GM18907 (cell line): ENCODE measurements at regions not wholly inside any gene's neighbourhood (a gene's known extent, or its start where the extent isn't known, plus 50 kb on each side); places are given as distances from the start of the nearest gene placed in this dataset.
"Not testable (repeated sequence)": the region's sequence is repeated elsewhere in the genome, so short reads cannot be mapped to it uniquely, and the experiment has no call there.

Experiments
- ATAC-seq: cut with Tn5 transposase; IDR thresholded peaks from one replicate; pipeline ENCODE4 v1.9.1; 2021; ENCODE audit warnings: mild to moderate bottlenecking, moderate library complexity; ENCODE audit not compliant: unreplicated experiment

DNA sequence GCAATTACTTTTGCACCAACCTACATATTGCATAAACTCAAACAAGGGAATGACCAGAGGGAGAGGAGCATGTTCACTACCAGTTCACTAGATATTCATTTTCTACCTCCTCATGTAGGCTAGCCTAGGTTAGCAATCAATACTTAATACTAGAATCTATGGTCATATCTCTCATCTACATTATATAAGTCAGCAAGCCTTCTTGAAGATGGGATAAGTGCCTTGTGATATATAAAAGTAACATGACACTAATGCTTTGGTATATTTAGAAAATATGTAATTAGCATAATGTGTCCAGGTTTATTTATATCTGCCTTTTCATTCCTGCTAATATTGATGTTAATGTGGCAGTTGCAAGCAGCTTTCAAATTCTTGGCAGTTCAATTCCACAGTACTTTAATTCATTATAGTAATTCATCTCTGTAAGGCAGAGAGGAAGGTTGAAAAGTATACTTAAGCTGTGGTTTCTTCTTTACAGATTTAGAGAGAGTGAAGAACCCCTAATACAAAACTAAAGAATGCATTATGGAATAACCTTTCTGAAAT is 1613.2 kb upstream of the ACO1 start:
- ATAC-seq: no peak

- ATAC-seq: no peak
These were observed 1612.7 kb upstream of the ACO1 start for GRCh38 chr9:30771760-30772159.

DNA sequence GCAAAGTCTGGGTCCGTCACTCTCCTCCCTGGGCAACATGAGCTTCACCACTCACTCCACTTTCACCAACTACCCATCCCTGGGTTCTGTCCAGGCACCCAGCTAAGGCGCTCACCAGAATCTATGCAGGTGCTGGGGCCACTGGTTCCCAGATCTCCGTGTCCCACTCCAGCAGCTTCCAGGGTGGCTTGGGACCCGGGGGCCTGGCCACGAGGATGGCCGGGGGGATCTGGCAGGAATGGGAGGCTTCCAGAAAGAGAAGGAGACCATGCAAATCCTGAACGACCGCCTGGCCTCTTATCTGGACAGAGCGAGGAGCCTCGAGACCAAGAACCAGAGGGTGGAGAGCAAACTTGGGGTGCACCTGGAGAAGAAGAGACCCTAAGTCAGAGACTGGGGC is 1611.0 kb upstream of the ACO1 start:
- ATAC-seq: no peak

DNA sequence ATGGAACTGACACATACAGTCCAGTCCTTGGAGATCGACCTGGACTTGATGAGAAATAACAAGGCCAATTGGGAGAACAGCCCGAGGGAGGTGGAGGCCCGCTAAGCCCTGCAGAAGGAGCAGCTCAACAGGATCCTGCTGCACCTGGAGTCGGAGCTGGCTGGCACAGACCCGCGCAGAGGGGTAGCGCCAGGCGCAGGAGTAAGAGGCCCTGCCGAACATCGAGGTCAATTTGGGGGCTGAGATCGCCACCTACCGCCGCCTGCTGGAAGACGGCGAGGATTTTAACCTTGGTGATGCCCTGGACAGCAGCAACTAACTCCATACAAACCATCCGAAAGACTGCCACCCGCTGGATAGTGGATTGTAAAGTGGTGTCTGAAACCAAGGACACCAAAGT is 1610.1 kb upstream of the ACO1 start:
- no peak for ATAC-seq

DNA sequence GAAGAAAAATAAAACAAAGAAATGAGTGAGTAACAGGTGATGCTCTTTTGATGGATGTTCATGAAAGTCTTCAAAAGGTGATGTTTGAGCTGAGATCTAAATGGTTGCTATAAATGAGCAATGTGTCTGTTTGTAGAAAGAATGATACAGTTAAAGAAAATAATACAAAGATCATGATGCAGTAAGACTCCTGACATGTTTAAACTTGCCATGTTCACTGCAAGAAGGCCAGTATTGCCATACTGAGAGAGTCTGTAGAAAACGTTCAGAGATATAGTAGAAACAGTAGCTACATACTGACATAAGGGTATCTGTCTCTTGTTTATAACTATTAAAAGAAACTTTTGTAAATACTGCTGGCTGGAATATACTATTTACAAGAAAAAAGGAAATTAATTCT is 1609.2 kb upstream of the ACO1 start:
- ATAC-seq: no peak

DNA sequence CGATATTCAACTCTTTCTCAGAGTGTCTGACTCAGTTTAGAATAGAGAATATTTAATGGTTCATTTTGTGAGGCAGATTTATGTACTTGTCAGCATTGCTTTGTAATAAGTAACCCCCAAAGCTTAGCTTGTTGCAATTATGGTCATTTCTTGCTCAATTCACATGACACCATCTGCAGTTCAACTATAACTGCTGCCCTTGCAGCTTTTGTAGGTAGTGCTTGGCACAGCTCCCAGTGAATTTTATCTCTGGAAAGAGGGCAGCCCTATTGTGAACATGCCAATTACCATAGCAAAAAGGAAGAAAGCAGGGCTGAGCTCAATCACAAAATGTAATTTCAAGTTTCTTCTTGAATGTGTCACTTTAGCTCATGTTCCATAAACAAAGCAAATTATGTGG is 1587.7 kb upstream of the ACO1 start:
- ATAC-seq: no peak

DNA sequence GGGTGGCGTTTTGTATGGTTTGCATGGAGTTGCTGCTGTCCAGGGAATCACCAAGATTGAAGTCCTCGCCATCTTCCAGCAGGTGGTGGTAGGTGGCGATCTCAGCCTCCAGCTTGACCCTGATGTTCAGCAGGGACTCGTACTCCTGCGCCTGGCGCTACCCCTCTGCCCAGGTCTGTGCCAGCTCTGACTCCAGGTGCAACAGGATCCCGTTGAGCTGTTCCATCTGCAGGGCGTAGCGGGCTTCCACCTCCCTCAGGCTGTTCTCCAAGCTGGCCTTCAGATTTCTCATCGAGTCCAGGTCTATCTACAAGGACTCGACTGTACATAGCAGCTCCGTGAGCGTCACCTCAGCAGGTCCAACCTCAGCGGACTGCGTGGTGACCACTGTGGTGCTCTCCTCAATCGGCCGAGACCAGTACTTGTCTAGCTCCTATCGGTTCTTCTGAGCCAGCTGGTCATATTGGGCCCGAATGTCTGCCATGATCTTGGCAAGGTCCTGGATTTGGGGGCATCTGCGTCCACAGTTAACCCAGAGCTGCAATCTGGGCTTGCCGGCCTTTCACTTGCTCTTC is 1584.8 kb upstream of the ACO1 start:
- no peak for ATAC-seq

GRCh38 chr9:30800421-30800820 is 1584.0 kb upstream of the ACO1 start:
- ATAC-seq: no peak

GRCh38 chr9:30812821-30813220 is 1571.6 kb upstream of the ACO1 start:
- ATAC-seq: no peak

DNA sequence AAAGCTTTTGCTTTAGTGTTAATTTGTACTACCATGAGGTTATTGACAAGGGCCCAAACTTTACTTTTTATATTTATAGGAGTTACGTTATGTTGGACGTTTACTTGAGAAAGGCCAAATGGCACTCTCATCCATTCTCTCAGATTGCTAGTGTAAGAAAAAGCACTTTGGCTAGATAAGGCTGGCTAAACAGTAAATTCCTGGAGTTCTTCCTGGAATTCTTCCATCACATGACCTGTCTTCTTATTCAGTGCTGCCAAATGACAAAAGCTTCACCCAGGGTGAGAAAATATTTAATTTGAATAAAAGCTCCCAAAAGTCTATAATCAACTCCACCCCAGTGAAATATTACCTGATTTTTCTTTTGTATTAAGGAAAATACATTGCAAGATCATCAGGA is 1568.9 kb upstream of the ACO1 start:
- ATAC-seq: no peak

- no peak for ATAC-seq
These were observed 1539.3 kb upstream of the ACO1 start for GRCh38 chr9:30845136-30845535.

DNA sequence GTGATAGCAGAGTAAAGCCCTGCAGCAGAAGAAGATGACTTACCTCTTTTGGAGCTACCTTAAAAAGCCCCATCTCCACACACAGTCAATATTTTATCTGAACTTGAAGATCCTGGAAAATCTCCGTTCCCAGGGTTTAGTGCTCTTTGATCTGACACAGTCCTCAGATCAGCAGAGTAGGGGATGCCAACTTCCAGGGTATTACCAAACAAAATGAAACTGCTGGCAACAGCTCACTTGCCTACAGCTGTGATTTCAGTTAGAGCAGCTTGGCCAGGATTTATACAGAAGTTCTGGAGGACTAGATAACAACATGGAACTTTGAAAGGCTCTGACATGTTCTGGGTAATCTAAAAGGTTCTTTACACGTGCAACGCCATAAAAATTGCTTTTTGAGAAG is 1537.8 kb upstream of the ACO1 start:
- no peak for ATAC-seq

GRCh38 chr9:30851600-30851999 is 1532.8 kb upstream of the ACO1 start:
- ATAC-seq: no peak

DNA sequence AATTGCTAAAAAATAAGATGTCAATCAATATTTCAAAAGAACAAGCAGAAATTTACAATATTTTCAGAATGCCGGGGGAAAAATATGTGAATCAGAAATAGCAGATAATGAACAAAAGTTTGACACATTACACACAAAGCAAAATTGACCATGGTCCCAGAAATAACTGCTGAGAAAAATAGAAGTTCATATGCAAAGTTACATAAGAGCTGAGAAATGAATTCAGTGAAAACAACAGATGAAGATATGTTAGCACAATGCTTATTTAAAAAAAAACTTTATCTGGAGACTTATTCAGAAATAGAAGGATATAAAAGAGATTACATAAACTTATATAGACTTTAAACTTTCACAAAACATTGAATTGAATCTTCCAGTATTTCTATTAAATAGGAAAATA is 1483.7 kb upstream of the ACO1 start:
- no peak for ATAC-seq

GRCh38 chr9:30913331-30913730 is 1471.1 kb upstream of the ACO1 start:
- no peak for ATAC-seq

- ATAC-seq: no peak
These were observed 1469.0 kb upstream of the ACO1 start for GRCh38 chr9:30915451-30915850.

GRCh38 chr9:30925126-30925525 is 1459.3 kb upstream of the ACO1 start:
- no peak for ATAC-seq

DNA sequence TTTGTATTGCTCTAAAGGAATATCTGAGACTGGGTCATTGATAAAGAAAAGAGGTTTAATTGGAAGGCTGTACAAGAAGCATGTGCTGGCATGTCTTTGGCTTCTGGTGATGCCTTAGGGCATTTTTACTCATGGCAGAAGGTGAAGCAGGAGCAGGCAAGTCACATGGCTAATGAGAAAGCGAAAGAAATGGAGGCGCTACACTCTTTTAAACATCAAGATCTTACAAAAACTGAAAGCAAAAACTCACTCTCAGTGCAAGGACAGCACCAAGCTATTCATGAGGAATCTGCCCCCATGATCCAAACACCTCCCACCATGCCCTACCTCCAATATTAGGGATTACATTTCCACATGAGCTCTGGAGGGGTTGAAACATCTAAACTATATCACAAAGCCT is 1458.8 kb upstream of the ACO1 start:
- no peak for ATAC-seq

DNA sequence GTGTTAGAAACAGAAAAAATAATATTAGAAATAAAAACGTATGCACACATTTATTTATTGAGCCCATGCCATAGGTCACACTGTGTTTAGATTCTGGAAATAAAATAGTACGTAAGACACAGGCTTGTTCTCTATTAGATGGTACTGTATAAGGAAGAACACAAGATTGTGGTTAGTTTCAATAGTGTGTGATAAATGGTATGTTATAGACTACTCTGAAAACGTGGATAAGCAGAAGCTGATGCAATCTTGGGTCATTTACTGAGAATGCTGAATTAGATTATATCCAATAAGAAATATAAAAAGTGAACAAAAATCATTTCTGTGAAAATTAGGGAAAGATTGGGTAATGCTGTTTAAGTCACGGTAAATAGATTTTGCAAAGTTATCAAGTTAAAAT is 1456.4 kb upstream of the ACO1 start:
- no peak for ATAC-seq

DNA sequence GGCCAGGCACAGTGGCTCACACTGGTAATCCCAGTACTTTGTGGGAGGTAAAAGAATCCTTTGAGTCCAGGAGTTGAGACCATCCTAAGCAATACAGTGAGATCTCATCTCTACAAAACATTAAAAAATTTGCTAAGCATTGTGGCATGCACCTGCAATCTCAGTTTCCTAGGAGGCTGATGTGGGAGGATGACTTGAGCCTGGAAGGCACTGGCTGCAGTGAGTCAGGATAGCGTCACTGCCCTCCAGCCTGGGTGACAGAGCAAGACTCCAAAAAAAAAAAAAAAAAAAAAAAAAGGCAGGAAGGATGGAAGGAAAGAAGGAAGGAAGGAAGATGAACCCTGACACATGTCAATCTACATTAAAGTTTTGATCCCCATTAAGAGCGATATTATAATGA is 1452.2 kb upstream of the ACO1 start:
- no peak for ATAC-seq

DNA sequence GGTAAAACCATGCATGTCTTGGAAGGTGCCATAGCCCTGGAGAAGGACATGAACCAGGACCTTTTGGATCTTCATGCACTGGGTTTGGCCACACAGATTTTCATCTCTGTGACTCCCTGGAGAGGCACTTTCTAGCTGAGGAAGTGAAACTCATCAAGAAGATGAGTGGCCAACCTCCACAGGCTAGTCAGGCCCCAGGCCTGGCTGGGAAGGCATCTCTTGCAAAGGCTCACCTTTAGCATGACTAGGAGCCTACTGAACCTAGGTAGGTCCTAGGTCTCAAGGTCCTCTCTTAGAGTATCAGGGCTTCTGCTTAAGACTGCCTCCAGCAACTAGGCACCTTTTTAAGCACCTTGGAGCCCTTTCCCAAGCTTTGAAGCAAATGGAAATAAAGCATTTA is 1448.7 kb upstream of the ACO1 start:
- ATAC-seq: no peak

- ATAC-seq: no peak
These were observed 1447.3 kb upstream of the ACO1 start for GRCh38 chr9:30937106-30937505.

- not testable (repeated sequence) for ATAC-seq
These were observed 1441.6 kb upstream of the ACO1 start for GRCh38 chr9:30942852-30943251.
